IMR-90 (cell line): ENCODE measurements at regions not wholly inside any gene's neighbourhood (a gene's known extent, or its start where the extent isn't known, plus 50 kb on each side); places are given as distances from the start of the nearest gene placed in this dataset.

ENCODE experiments used
- ATAC-seq: fragments of 200-7000 bp; cut with Tn5 transposase; 2 replicates; pipeline ENCODE4 v1.9.1; 2020; ENCODE audit warnings: low read depth, mild to moderate bottlenecking, moderate library complexity
- BruUV-seq: library from RNA; stranded (reverse); fragments of 400-500 nt; replicated peaks from 2 replicates; lab custom pipeline; 2021; lab: Mats Ljungman, UMichigan
- CTCF ChIA-PET: fragments of 300-600 bp; formaldehyde crosslinking; extraction: SDS; loops from one replicate; lab custom pipeline; 2021; ENCODE audit warnings: antibody characterized with exemption; lab: Yijun Ruan, JAX
- POLR2A ChIA-PET: fragments of 300-600 bp; sonication (Branson Sonifier 250); formaldehyde crosslinking; loops from one replicate; lab custom pipeline; 2022; ENCODE audit warnings: antibody characterized with exemption; ENCODE audit not compliant: unreplicated experiment; lab: Charles Lee
- DNase-seq: peaks from one replicate; pipeline ENCODE4 v3.0.0; 2013
- H2AFZ ChIP-seq: replicated peaks from 2 replicates; pipeline ENCODE3; 2013; ENCODE audit warnings: low read length, mild to moderate bottlenecking; ENCODE audit not compliant: poor library complexity
- H2AK5ac ChIP-seq: 2 replicates; pipeline ENCODE4 v1.6.1; 2013; ENCODE audit warnings: low read depth, low read length, inconsistent platforms
- H2AK9ac ChIP-seq: replicated peaks from 2 replicates; pipeline ENCODE3; 2013; ENCODE audit warnings: mild to moderate bottlenecking, low read depth, low read length, moderate library complexity; ENCODE audit not compliant: poor library complexity
- H2BK120ac ChIP-seq: 2 replicates; pipeline ENCODE4 v1.6.1; 2013; ENCODE audit warnings: low read depth, low read length, inconsistent platforms
- H2BK15ac ChIP-seq: 3 replicates; pipeline ENCODE4 v1.6.1; 2013; ENCODE audit warnings: low read depth, low read length, inconsistent platforms
- H2BK20ac ChIP-seq: 2 replicates; pipeline ENCODE4 v1.6.1; 2013; ENCODE audit warnings: low read depth, mild to moderate bottlenecking, inconsistent platforms, low read length, moderate library complexity
- H2BK5ac ChIP-seq: 2 replicates; pipeline ENCODE4 v1.6.1; 2013; ENCODE audit warnings: mild to moderate bottlenecking, low read depth, low read length, inconsistent platforms; ENCODE audit not compliant: poor library complexity, severe bottlenecking
- H3K14ac ChIP-seq: replicated peaks from 2 replicates; pipeline ENCODE4 v1.6.1; 2013; ENCODE audit warnings: low read depth, low read length, inconsistent platforms
- H3K18ac ChIP-seq: 2 replicates; pipeline ENCODE4 v1.6.1; 2013; ENCODE audit warnings: low read depth, low read length, control low read depth
- H3K23ac ChIP-seq: 2 replicates; pipeline ENCODE4 v1.6.1; 2013; ENCODE audit warnings: low read depth, low read length, inconsistent platforms
- H3K27ac ChIP-seq: 2 replicates; pipeline ENCODE4 v1.5.1; 2013; ENCODE audit warnings: mild to moderate bottlenecking, control low read depth, low read length; ENCODE audit not compliant: insufficient read depth
- H3K27me3 ChIP-seq: 2 replicates; pipeline ENCODE4 v1.6.1; 2013; ENCODE audit warnings: low read length; ENCODE audit not compliant: control insufficient read depth, insufficient read depth
- H3K36me3 ChIP-seq: 2 replicates; pipeline ENCODE4 v1.6.1; 2013; ENCODE audit warnings: low read length, mixed read lengths; ENCODE audit not compliant: control insufficient read depth, insufficient read depth
- H3K4ac ChIP-seq: 2 replicates; pipeline ENCODE4 v1.6.1; 2013; ENCODE audit warnings: low read depth, low read length, inconsistent platforms
- H3K4me1 ChIP-seq: 2 replicates; pipeline ENCODE4 v1.6.1; 2013; ENCODE audit warnings: low read length, mixed read lengths; ENCODE audit not compliant: control insufficient read depth, insufficient read depth
- H3K4me2 ChIP-seq: 2 replicates; pipeline ENCODE4 v1.6.1; 2013; ENCODE audit warnings: low read depth, mild to moderate bottlenecking, control low read depth, low read length, moderate library complexity
- H3K4me3 ChIP-seq: 2 replicates; pipeline ENCODE4 v1.5.1; 2013; ENCODE audit warnings: low read depth, mild to moderate bottlenecking, control low read depth, low read length, moderate library complexity; ENCODE audit not compliant: insufficient read depth
- H3K56ac ChIP-seq: 2 replicates; pipeline ENCODE4 v1.6.1; 2013; ENCODE audit warnings: low read length, inconsistent platforms; ENCODE audit not compliant: insufficient read depth; ENCODE audit errors: extremely low read depth
- H3K79me1 ChIP-seq, 2 experiments: 2 replicates each; pipeline ENCODE4 v1.6.1; 2013; ENCODE audit warnings: low read length in 2 of 2, inconsistent platforms in 1 of 2, low read depth in 1 of 2
- H3K9ac ChIP-seq: 2 replicates; pipeline ENCODE4 v1.6.1; 2013; ENCODE audit warnings: low read depth, low read length, control low read depth
- H3K9me1 ChIP-seq: 2 replicates; pipeline ENCODE4 v1.6.1; 2013; ENCODE audit warnings: low read length, inconsistent platforms; ENCODE audit not compliant: insufficient read depth
- H3K9me3 ChIP-seq: 2 replicates; pipeline ENCODE4 v1.6.1; 2013; ENCODE audit warnings: low read length; ENCODE audit not compliant: control insufficient read depth, insufficient read depth
- H4K20me1 ChIP-seq: 2 replicates; pipeline ENCODE4 v1.6.1; 2013; ENCODE audit warnings: low read length, inconsistent platforms; ENCODE audit not compliant: insufficient read depth
- H4K5ac ChIP-seq: 2 replicates; pipeline ENCODE4 v1.6.1; 2013; ENCODE audit warnings: mild to moderate bottlenecking, low read depth, low read length, control low read depth
- H4K8ac ChIP-seq, 2 experiments: 2 replicates each; pipeline ENCODE4 v1.6.1; 2013; ENCODE audit warnings: low read depth in 2 of 2, low read length in 2 of 2, control low read depth in 1 of 2, inconsistent platforms in 1 of 2
- H4K91ac ChIP-seq: 2 replicates; pipeline ENCODE4 v1.6.1; 2013; ENCODE audit warnings: low read depth, low read length, inconsistent platforms; ENCODE audit not compliant: insufficient read depth
- CHD1 ChIP-seq: IDR thresholded peaks from 2 replicates; pipeline ENCODE4 v1.6.1; 2012; ENCODE audit warnings: low read depth, low read length, improper control_type of control experiment
- MAFK ChIP-seq: IDR thresholded peaks from 2 replicates; pipeline ENCODE4 v1.6.1; 2012; ENCODE audit warnings: low read depth, low read length, improper control_type of control experiment
- RFX5 ChIP-seq: IDR thresholded peaks from 2 replicates; pipeline ENCODE4 v1.8.0; 2012; ENCODE audit warnings: low read depth, mild to moderate bottlenecking, low read length, moderate library complexity
- WGBS, 2 experiments: methylation state at CpG; one replicate each; pipeline versions ENCODE4 v1.1.5 to v1.1.7; 2013; ENCODE audit warnings: missing lambda C conversion rate in 2 of 2; ENCODE audit not compliant: insufficient read length in 1 of 2; ENCODE audit errors: extremely low coverage in 2 of 2; 5-methylcytosine and 5-hydroxymethylcytosine counted together
- dilution Hi-C: fragments of 300-500 bp; cut with HindIII; formaldehyde crosslinking; loops from one replicate; pipeline ENCODE4 v1.14.3; 2018; ENCODE audit warnings: low sequenced_read_pairs; ENCODE audit not compliant: unreplicated experiment
- in situ Hi-C: fragments of 300-500 bp; cut with MboI; formaldehyde crosslinking; loops from 3 replicates; pipeline ENCODE4 v1.14.3; 2019; ENCODE audit warnings: low sequenced_read_pairs, inconsistent platforms, mixed read lengths
- intact Hi-C: fragments of 100-400 bp; cut with micrococcal nuclease; formaldehyde crosslinking; loops from 2 replicates; pipeline ENCODE4 v1.10.0; 2022

GRCh38 chr17:56021681-56022190 is 131.5 kb upstream of the ANKFN1 start:
- H3K23ac ChIP-seq: no peak overlapping the region
- ChIA-PET CTCF (no interaction called here), POLR2A (no interaction called here)
- in situ Hi-C loops: no loop called here
- no peak overlapping the region for H4K91ac ChIP-seq
- H4K20me1 ChIP-seq: no peaks in the 10 kb centered on the region
- no peak overlapping the region for H2BK120ac ChIP-seq
- H2AK5ac ChIP-seq: no peak overlapping the region
- H2BK15ac ChIP-seq: no peak overlapping the region
- H3K9ac ChIP-seq: no peak overlapping the region
- dilution Hi-C loops: no loop called here
- no peak overlapping the region for H4K8ac ChIP-seq
- ATAC-seq: no peak
- H3K18ac ChIP-seq: no peak overlapping the region
- TF ChIP-seq CHD1 (no peak), MAFK (no peak), RFX5 (no peak)
- no peaks in the 10 kb centered on the region for H3K36me3 ChIP-seq
- H2AK9ac ChIP-seq: no peak overlapping the region
- no peak overlapping the region for H3K4me3 ChIP-seq
- no peaks in the 10 kb centered on the region for H3K9me3 ChIP-seq
- H3K9me1 ChIP-seq: no peaks in the 10 kb centered on the region
- no peak overlapping the region for H4K5ac ChIP-seq
- H2BK5ac ChIP-seq: no peak overlapping the region
- intact Hi-C loops: no loop called here
- H3K4ac ChIP-seq: no peak overlapping the region
- no peak overlapping the region for H3K56ac ChIP-seq
- WGBS, 2 experiments: 100% methylated on average over 1 of the region's 6 CpGs; no CpG with 5 or more reads in 1 of the 2 experiments
- no peak for DNase-seq
- no peaks in the 10 kb centered on the region for H3K79me1 ChIP-seq
- no TSS peak for BruUV-seq
- H3K4me2 ChIP-seq: no peak overlapping the region
- no peaks in the 10 kb centered on the region for H3K4me1 ChIP-seq
- no peak overlapping the region for H2AFZ ChIP-seq
- no peak overlapping the region for H3K14ac ChIP-seq
- no peak overlapping the region for H2BK20ac ChIP-seq
- no peaks in the 10 kb centered on the region for H3K27me3 ChIP-seq
- H3K27ac ChIP-seq: no peak overlapping the region
